ENCODE measurements at regions not wholly inside any gene's neighbourhood (a gene's known extent, or its start where the extent isn't known, plus 50 kb on each side); places are given as distances from the start of the nearest gene placed in this dataset.

DNA sequence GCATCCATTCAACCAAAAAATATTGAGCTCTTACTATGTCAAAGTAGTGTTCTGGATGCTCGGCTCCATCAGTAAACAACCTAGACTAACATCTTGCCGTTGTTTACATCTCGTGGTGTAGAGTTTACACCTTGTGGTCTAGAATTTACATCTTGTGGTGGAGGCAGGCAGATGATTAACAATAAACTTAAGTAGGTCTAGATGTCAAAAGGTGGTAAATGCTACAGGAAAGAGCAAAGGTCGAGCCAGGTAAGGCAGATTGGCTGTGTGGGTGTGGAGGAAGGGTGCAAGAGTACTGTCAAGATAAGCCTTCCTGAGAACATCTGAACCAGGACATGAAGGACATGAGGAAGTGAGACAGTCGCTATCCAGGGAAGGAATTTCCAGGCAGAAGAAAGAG lies 88.4 kb upstream of the ESR1 start:
- Histone ChIP-seq H3K9ac (ENCODE audit: low read depth, low read length) (no peak overlapping the region), H2BK120ac (ENCODE audit: low read depth, low read length) (no peak overlapping the region), H3K9me3 (ENCODE audit: control insufficient read depth, insufficient read depth, low read length) (0 out of 2 replicates have a peak, but pooled peaks cover 1% of the 10 kb centered on the region), H4K91ac (ENCODE audit: insufficient read depth, low read depth, low read length) (no peak overlapping the region), H3K14ac (replicated peaks; ENCODE audit: low read depth, low read length) (no peak overlapping the region), H3K9me1 (ENCODE audit: insufficient read depth, low read length) (no peaks in the 10 kb centered on the region), H3K4me1 (ENCODE audit: control insufficient read depth, insufficient read depth, low read length) (no peaks in the 10 kb centered on the region), H3K27me3 (ENCODE audit: control insufficient read depth, insufficient read depth, low read length) (no peaks in the 10 kb centered on the region), H3K4ac (ENCODE audit: low read depth, low read length) (no peak overlapping the region), H3K4me2 (ENCODE audit: low read depth, low read length) (no peak overlapping the region), H2AK5ac (ENCODE audit: low read depth, low read length) (no peak overlapping the region), H2AFZ (replicated peaks; ENCODE audit: low read length, poor library complexity) (no peak overlapping the region), H2BK20ac (ENCODE audit: low read depth, low read length) (no peak overlapping the region), H4K8ac (ENCODE audit: low read depth in 2 of 2, low read length in 2 of 2) (no peak overlapping the region), H3K56ac (ENCODE audit: extremely low read depth, insufficient read depth, low read length) (no peak overlapping the region), H2AK9ac (replicated peaks; ENCODE audit: low read depth, low read length, poor library complexity) (no peak overlapping the region), H3K23ac (ENCODE audit: low read depth, low read length) (no peak overlapping the region), H3K36me3 (ENCODE audit: control insufficient read depth, insufficient read depth, low read length) (no peaks in the 10 kb centered on the region), H2BK15ac (ENCODE audit: low read depth, low read length) (no peak overlapping the region), H4K5ac (ENCODE audit: low read depth, low read length) (no peak overlapping the region), H3K18ac (ENCODE audit: low read depth, low read length) (no peak overlapping the region), H4K20me1 (ENCODE audit: insufficient read depth, low read length) (no peaks in the 10 kb centered on the region), H3K4me3 (ENCODE audit: insufficient read depth, low read depth, low read length) (no peak overlapping the region), H2BK5ac (ENCODE audit: low read depth, low read length, poor library complexity, severe bottlenecking) (no peak overlapping the region), H3K27ac (ENCODE audit: insufficient read depth, low read length) (no peak overlapping the region), H3K79me1 (ENCODE audit: low read depth in 1 of 2, low read length in 2 of 2) (no peaks in the 10 kb centered on the region)
- CTCF ChIA-PET = no interaction called here
- intact Hi-C loops (cut with micrococcal nuclease) = no loop called here
- BruUV-seq (replicated peaks) = no TSS peak
- in situ Hi-C loops (cut with MboI; ENCODE audit: low sequenced_read_pairs) = no loop called here
- DNase-seq (no peak), ATAC-seq (ENCODE audit: low read depth) (no peak)
- 0% methylated on average over 2 of the region's 5 CpGs; no CpG with 5 or more reads in 1 of the 2 experiments for WGBS, 2 experiments (ENCODE audit: extremely low coverage in 2 of 2, insufficient read length in 1 of 2)
- POLR2A ChIA-PET (ENCODE audit: unreplicated experiment) = no interaction called here
- TF ChIP-seq, protein P1, sequence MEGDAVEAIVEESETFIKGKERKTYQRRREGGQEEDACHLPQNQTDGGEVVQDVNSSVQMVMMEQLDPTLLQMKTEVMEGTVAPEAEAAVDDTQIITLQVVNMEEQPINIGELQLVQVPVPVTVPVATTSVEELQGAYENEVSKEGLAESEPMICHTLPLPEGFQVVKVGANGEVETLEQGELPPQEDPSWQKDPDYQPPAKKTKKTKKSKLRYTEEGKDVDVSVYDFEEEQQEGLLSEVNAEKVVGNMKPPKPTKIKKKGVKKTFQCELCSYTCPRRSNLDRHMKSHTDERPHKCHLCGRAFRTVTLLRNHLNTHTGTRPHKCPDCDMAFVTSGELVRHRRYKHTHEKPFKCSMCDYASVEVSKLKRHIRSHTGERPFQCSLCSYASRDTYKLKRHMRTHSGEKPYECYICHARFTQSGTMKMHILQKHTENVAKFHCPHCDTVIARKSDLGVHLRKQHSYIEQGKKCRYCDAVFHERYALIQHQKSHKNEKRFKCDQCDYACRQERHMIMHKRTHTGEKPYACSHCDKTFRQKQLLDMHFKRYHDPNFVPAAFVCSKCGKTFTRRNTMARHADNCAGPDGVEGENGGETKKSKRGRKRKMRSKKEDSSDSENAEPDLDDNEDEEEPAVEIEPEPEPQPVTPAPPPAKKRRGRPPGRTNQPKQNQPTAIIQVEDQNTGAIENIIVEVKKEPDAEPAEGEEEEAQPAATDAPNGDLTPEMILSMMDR (conservative IDR thresholded peaks at IDR 0.05; ENCODE audit: low read depth, low read length) = no peak
- TF ChIP-seq FOS (IDR thresholded peaks at IDR 0.05; ENCODE audit: low read depth, low read length) (no peak), RFX5 (IDR thresholded peaks at IDR 0.05; ENCODE audit: low read depth, low read length) (no peak), CHD1 (IDR thresholded peaks at IDR 0.05; ENCODE audit: low read depth, low read length) (no peak), NFE2L2 (IDR thresholded peaks at IDR 0.05; ENCODE audit: low read depth, low read length) (no peak), MAFK (IDR thresholded peaks at IDR 0.05; ENCODE audit: low read depth, low read length) (no peak), MAZ (IDR thresholded peaks at IDR 0.05; ENCODE audit: borderline replicate concordance, low read depth, low read length) (no peak), MXI1 (IDR thresholded peaks at IDR 0.05; ENCODE audit: borderline replicate concordance, low read depth, low read length) (no peak)
- dilution Hi-C loops (cut with HindIII; ENCODE audit: low sequenced_read_pairs, unreplicated experiment) = no loop called here
